Right renal pelvis (tissue), 4 donors: ENCODE measurements at regions not wholly inside any gene's neighbourhood (a gene's known extent, or its start where the extent isn't known, plus 50 kb on each side); places are given as distances from the start of the nearest gene placed in this dataset.

Source experiments
- DNase-seq, 4 donors: peaks; one replicate each; pipeline ENCODE4 v3.0.0-alpha.2; 2013; ENCODE audit warnings: low read depth in 4 of 4, low spot score in 3 of 4, missing footprints in 1 of 4

- no peak for DNase-seq
These were observed 293.3 kb upstream of the SYT4 start for GRCh38 chr18:43570593-43570992.

- peak in 3 of 4 donors; percentile 27 to 36 (median 35) for DNase-seq
These were observed 293.9 kb upstream of the SYT4 start for GRCh38 chr18:43571078-43571689.

GRCh38 chr18:43572163-43572562 is 294.9 kb upstream of the SYT4 start:
- no peak for DNase-seq

GRCh38 chr18:43574974-43575373 is 297.7 kb upstream of the SYT4 start:
- no peak for DNase-seq

- no peak for DNase-seq
These were observed 300.9 kb upstream of the SYT4 start for GRCh38 chr18:43578211-43578610.

- DNase-seq = no peak
These were observed 301.4 kb upstream of the SYT4 start for GRCh38 chr18:43578706-43579105.

GRCh38 chr18:43581936-43582519 is 304.7 kb upstream of the SYT4 start:
- DNase-seq = no peak

- peak in 1 of 4 donors; percentile 10 for DNase-seq
These were observed 310.4 kb upstream of the SYT4 start for GRCh38 chr18:43587538-43588153.

GRCh38 chr18:43588838-43589237 is 311.5 kb upstream of the SYT4 start:
- DNase-seq = no peak

GRCh38 chr18:43589611-43590151 is 312.4 kb upstream of the SYT4 start:
- no peak for DNase-seq

- no peak for DNase-seq
These were observed 313.1 kb upstream of the SYT4 start for GRCh38 chr18:43590182-43590903.

GRCh38 chr18:43592269-43592668 is 315.0 kb upstream of the SYT4 start:
- DNase-seq = no peak

GRCh38 chr18:43596105-43596712 is 318.9 kb upstream of the SYT4 start:
- peak in 2 of 4 donors; percentile 16 to 18 for DNase-seq

GRCh38 chr18:43601432-43601831 is 324.1 kb upstream of the SYT4 start:
- DNase-seq = no peak

GRCh38 chr18:43605224-43605623 is 327.9 kb upstream of the SYT4 start:
- DNase-seq = no peak

GRCh38 chr18:43606795-43607194 is 329.5 kb upstream of the SYT4 start:
- DNase-seq = no peak

- peak in 2 of 4 donors; percentile 20 to 26 for DNase-seq
These were observed 343.6 kb upstream of the SYT4 start for GRCh38 chr18:43620936-43621335.

GRCh38 chr18:43622024-43622423 is 344.7 kb upstream of the SYT4 start:
- no peak for DNase-seq

GRCh38 chr18:43625582-43625981 is 348.3 kb upstream of the SYT4 start:
- no peak for DNase-seq

GRCh38 chr18:43627848-43628530 is 350.7 kb upstream of the SYT4 start:
- no peak for DNase-seq
